ENCODE measurements at regions not wholly inside any gene's neighbourhood (a gene's known extent, or its start where the extent isn't known, plus 50 kb on each side); places are given as distances from the start of the nearest gene placed in this dataset.

DNA sequence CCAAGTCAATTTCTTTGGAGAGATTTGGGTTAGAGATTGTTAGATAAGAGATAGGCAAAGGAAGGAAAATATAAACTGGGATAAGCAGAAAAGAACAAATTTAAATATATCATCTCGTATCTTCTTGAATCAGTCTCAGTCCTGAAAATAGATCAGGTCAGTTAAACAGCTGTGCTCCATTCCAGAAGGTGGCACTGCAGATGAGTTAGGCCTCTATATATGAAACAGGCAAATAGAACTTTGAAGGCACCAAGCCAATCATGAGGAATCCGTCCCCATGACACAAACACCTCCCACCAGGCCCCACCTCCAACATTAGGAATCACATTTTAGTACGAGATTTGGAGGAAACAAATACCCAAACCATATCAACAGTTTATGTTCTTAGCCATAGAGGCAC is 605.5 kb upstream of the USP15 start:
- TF ChIP-seq, protein P1, sequence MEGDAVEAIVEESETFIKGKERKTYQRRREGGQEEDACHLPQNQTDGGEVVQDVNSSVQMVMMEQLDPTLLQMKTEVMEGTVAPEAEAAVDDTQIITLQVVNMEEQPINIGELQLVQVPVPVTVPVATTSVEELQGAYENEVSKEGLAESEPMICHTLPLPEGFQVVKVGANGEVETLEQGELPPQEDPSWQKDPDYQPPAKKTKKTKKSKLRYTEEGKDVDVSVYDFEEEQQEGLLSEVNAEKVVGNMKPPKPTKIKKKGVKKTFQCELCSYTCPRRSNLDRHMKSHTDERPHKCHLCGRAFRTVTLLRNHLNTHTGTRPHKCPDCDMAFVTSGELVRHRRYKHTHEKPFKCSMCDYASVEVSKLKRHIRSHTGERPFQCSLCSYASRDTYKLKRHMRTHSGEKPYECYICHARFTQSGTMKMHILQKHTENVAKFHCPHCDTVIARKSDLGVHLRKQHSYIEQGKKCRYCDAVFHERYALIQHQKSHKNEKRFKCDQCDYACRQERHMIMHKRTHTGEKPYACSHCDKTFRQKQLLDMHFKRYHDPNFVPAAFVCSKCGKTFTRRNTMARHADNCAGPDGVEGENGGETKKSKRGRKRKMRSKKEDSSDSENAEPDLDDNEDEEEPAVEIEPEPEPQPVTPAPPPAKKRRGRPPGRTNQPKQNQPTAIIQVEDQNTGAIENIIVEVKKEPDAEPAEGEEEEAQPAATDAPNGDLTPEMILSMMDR (conservative IDR thresholded peaks at IDR 0.05; ENCODE audit: low read depth, low read length) = no peak
- Histone ChIP-seq H3K27ac (no peak overlapping the region), H3K9ac (no peak overlapping the region), H2AFZ (ENCODE audit: low read depth) (no peak overlapping the region), H3K4me1 (ENCODE audit: low read depth, poor library complexity, severe bottlenecking) (no peaks in the 10 kb centered on the region), H3K27me3 (ENCODE audit: insufficient read depth, low read depth) (no peaks in the 10 kb centered on the region), H3K79me2 (ENCODE audit: insufficient read depth, low read depth) (no peaks in the 10 kb centered on the region), H3K4me3 (IDR thresholded peaks at IDR 0.05; ENCODE audit: insufficient read depth, low read depth, low read length) (no peak overlapping the region), H3K36me3 (ENCODE audit: insufficient read depth) (no peaks in the 10 kb centered on the region), H4K20me1 (ENCODE audit: insufficient read depth) (no peaks in the 10 kb centered on the region), H3K4me2 (no peak overlapping the region)

DNA sequence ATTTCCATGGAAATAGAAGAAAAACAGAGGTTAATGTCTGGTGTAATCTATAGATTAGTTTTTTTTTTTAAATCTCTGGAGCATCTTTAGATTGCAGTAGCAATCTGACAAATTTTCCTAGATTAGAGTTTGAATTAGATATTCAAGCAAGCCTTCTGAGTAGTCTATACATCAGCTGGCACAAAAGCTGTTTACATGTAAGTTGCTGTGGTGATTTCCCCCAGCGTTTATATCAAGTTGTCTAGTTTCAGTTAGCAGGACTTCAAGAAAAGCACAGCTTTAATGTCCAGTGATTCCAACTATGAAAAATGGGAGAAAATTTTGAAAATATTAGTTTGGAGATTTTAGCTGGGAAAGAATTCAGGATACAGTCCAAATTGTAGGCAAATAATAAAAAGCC is 605.0 kb upstream of the USP15 start:
- no peak overlapping the region for H3K9ac ChIP-seq
- TF ChIP-seq, protein P1 (conservative IDR thresholded peaks at IDR 0.05; ENCODE audit: low read depth, low read length) = no peak
- no peaks in the 10 kb centered on the region for H3K4me1 ChIP-seq (ENCODE audit: low read depth, poor library complexity, severe bottlenecking)
- no peak overlapping the region for H3K27ac ChIP-seq
- H3K79me2 ChIP-seq (ENCODE audit: insufficient read depth, low read depth) = no peaks in the 10 kb centered on the region
- no peaks in the 10 kb centered on the region for H3K36me3 ChIP-seq (ENCODE audit: insufficient read depth)
- H2AFZ ChIP-seq (ENCODE audit: low read depth) = no peak overlapping the region
- H3K27me3 ChIP-seq (ENCODE audit: insufficient read depth, low read depth) = no peaks in the 10 kb centered on the region
- no peak overlapping the region for H3K4me3 ChIP-seq (IDR thresholded peaks at IDR 0.05; ENCODE audit: insufficient read depth, low read depth, low read length)
- no peak overlapping the region for H3K4me2 ChIP-seq
- H4K20me1 ChIP-seq (ENCODE audit: insufficient read depth) = no peaks in the 10 kb centered on the region

DNA sequence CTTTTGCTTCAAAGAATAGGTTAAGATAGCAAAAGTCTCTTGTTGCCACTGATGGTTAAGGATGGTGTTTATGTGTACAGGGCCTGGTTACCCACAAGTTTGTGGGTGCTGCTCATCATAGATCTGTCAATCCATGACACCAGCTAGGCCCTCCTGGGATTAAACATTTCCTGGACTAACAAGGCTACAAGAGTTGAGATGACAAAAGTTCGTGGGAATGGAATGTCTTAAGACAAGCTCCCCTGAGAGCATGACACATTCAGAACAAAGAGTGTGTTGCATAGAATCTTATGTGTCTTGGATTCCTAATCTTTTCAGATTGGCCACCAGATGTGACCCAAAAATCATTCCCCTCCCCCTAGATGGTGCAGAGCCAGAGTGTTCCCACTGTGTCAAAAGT is 592.5 kb upstream of the USP15 start:
- Histone ChIP-seq H3K27me3 (ENCODE audit: insufficient read depth, low read depth) (no peaks in the 10 kb centered on the region), H4K20me1 (ENCODE audit: insufficient read depth) (no peaks in the 10 kb centered on the region), H3K9ac (no peak overlapping the region), H2AFZ (ENCODE audit: low read depth) (no peak overlapping the region), H3K27ac (no peak overlapping the region), H3K4me3 (IDR thresholded peaks at IDR 0.05; ENCODE audit: insufficient read depth, low read depth, low read length) (no peak overlapping the region), H3K79me2 (ENCODE audit: insufficient read depth, low read depth) (no peaks in the 10 kb centered on the region), H3K4me2 (no peak overlapping the region), H3K4me1 (ENCODE audit: low read depth, poor library complexity, severe bottlenecking) (no peaks in the 10 kb centered on the region), H3K36me3 (ENCODE audit: insufficient read depth) (no peaks in the 10 kb centered on the region)
- TF ChIP-seq, protein P1 (conservative IDR thresholded peaks at IDR 0.05; ENCODE audit: low read depth, low read length) = no peak

DNA sequence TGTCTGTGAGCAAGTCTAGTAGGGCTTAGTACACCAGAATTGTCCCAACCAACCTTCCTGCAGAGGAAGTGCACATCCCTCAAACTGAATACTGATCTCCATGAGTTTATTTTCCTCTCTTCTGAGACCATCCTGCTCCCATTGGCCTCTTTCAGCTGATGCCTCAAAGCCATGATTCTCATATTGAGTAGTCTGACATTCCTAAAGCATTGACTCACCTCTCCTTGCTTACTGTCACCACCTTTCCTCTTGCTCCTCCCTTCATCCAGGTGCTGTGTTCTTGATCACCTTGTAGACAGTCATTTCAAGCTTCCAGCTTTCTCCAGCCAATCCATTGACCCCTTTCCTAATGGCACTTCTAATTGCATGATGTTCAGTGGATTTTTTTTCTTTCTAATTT is 583.7 kb upstream of the USP15 start:
- Histone ChIP-seq H3K9ac (no peak overlapping the region), H3K36me3 (ENCODE audit: insufficient read depth) (no peaks in the 10 kb centered on the region), H3K4me3 (IDR thresholded peaks at IDR 0.05; ENCODE audit: insufficient read depth, low read depth, low read length) (no peak overlapping the region), H3K27me3 (ENCODE audit: insufficient read depth, low read depth) (no peaks in the 10 kb centered on the region), H2AFZ (ENCODE audit: low read depth) (no peak overlapping the region), H3K79me2 (ENCODE audit: insufficient read depth, low read depth) (no peaks in the 10 kb centered on the region), H3K4me1 (ENCODE audit: low read depth, poor library complexity, severe bottlenecking) (no peaks in the 10 kb centered on the region), H3K4me2 (no peak overlapping the region), H4K20me1 (ENCODE audit: insufficient read depth) (no peaks in the 10 kb centered on the region), H3K27ac (no peak overlapping the region)
- TF ChIP-seq, protein P1 (conservative IDR thresholded peaks at IDR 0.05; ENCODE audit: low read depth, low read length) = no peak

DNA sequence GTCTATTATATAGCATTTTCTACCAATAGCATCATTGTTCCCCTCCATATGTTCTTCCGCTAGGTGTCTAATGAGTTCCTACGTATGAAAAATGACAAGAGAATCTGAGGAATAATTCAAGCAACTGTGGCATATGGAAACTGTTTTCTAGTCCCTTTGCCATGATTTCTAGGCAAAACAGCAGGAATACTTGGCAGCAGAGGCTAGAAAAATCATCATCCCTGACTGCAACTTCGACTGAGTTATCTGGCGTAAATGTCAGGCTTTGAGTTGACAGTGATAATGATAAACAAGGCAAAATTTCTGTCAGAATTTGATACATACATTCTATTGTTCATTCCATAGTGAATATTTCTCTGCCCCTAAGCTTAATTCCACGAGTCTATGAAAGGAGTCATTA is 572.8 kb upstream of the USP15 start:
- Histone ChIP-seq H3K9ac (no peak overlapping the region), H2AFZ (ENCODE audit: low read depth) (no peak overlapping the region), H4K20me1 (ENCODE audit: insufficient read depth) (no peaks in the 10 kb centered on the region), H3K27ac (no peak overlapping the region), H3K27me3 (ENCODE audit: insufficient read depth, low read depth) (no peaks in the 10 kb centered on the region), H3K4me1 (ENCODE audit: low read depth, poor library complexity, severe bottlenecking) (no peaks in the 10 kb centered on the region), H3K4me3 (IDR thresholded peaks at IDR 0.05; ENCODE audit: insufficient read depth, low read depth, low read length) (no peak overlapping the region), H3K79me2 (ENCODE audit: insufficient read depth, low read depth) (no peaks in the 10 kb centered on the region), H3K36me3 (ENCODE audit: insufficient read depth) (no peaks in the 10 kb centered on the region), H3K4me2 (no peak overlapping the region)
- TF ChIP-seq, protein P1 (conservative IDR thresholded peaks at IDR 0.05; ENCODE audit: low read depth, low read length) = no peak
